ENCODE measurements at regions not wholly inside any gene's neighbourhood (a gene's known extent, or its start where the extent isn't known, plus 50 kb on each side); places are given as distances from the start of the nearest gene placed in this dataset.

DNA sequence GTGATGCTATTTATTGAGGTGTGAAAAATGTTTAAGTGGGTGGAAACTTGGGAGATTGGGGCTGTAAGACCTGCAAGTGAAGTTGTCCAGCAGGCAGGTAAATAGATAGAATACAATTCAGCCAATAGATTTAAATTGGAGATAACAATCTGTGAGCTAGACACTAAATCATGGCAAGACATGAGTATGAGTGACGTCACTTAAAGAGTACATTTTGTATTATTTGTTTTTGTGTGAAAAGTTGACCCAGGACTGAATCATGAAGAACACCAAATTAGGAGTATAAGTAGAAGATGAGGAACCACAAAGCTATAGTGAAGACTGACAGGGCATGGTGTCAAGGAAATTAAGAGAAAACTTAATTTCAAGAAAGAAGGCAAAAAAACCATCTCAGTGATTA, 249.1 kb upstream of the SEMA3C start:
- CTCF ChIA-PET, result interaction anchor here (1.5 kb wide), 1 partner anchor 27 kb away, joined by 3 read pairs; no protein-coding TSS in a partner anchor
- no TSS peak for BruUV-seq (replicated peaks)

DNA sequence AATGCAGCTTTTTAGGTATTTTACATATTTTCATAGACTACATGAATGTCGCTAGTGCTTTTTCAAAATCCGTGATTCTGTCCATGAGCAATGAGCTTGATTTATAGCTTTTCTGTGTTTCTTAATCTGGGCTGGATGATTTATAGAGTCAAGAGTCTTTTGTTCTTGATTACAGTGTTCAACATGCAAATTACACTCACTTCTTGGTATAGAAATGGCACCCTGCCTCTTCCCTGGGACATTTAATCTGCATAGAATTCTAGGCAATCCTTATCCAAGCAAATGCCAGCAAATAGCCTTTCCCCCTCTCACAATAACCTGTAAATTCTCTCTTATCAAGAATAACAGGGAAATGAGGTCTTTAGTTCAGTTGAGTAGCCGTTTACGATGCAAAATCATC, 246.2 kb upstream of the SEMA3C start:
- FAIRE-seq, result no peak
- no peaks in the 10 kb centered on the region for H3K79me2 ChIP-seq (ENCODE audit: control insufficient read depth, insufficient read depth, low read length)
- BruUV-seq (replicated peaks), result no TSS peak
- H2AFZ ChIP-seq (ENCODE audit: low read depth, low read length), result no peak overlapping the region
- intact Hi-C loops (cut with micrococcal nuclease), result no loop called here
- CTCF ChIA-PET, result no interaction called here
- POLR2A ChIA-PET, result no interaction called here
- H3K4me2 ChIP-seq (ENCODE audit: insufficient read depth, low read length), result no peak overlapping the region
- H3K9me3 ChIP-seq (replicated peaks; ENCODE audit: control insufficient read depth, insufficient read depth, low read length), result no peaks in the 10 kb centered on the region
- no peaks in the 10 kb centered on the region for H3K36me3 ChIP-seq (ENCODE audit: control insufficient read depth in 2 of 2, extremely low read depth in 1 of 2, insufficient read depth in 2 of 2, low read length in 2 of 2)
- DNase-seq (ENCODE audit: low read depth, low spot score), result no peak
- H3K4me1 ChIP-seq (ENCODE audit: control insufficient read depth, extremely low read depth, insufficient read depth, low read length), result no peaks in the 10 kb centered on the region
- H4K20me1 ChIP-seq (replicated peaks; ENCODE audit: control insufficient read depth, extremely low read depth, insufficient read depth, low read length), result no peaks in the 10 kb centered on the region
- no peaks in the 10 kb centered on the region for H3K9me1 ChIP-seq (replicated peaks; ENCODE audit: control insufficient read depth, extremely low read depth, insufficient read depth, low read length)
- H3K27me3 ChIP-seq (ENCODE audit: control insufficient read depth in 2 of 2, insufficient read depth in 2 of 2, low read length in 2 of 2), result no peaks in the 10 kb centered on the region
- H3K9ac ChIP-seq (replicated peaks; ENCODE audit: extremely low read depth, insufficient read depth, low read length), result no peak overlapping the region
- dilution Hi-C loops (cut with MboI; ENCODE audit: extremely low pct_ligation_motif_present, low sequenced_read_pairs), result no loop called here
- H3K4me3 ChIP-seq (replicated peaks in 1 of 3; ENCODE audit: insufficient read depth in 1 of 3, low read depth in 1 of 3, low read length in 3 of 3), result no peak overlapping the region
- H3K27ac ChIP-seq (ENCODE audit: insufficient read depth, low read depth, low read length), result no peak overlapping the region
- TF ChIP-seq FOS (IDR thresholded peaks at IDR 0.05; ENCODE audit: borderline replicate concordance, insufficient read depth, low read length) (no peak), EZH2 (IDR thresholded peaks at IDR 0.05; ENCODE audit: borderline replicate concordance, low read depth, low read length, severe bottlenecking) (no peak), POLR2AphosphoS5 (IDR thresholded peaks at IDR 0.05; ENCODE audit: insufficient read depth, low read depth, low read length) (no peak), MYC (IDR thresholded peaks at IDR 0.05; ENCODE audit: low read depth, low read length) (no peak), JUN (IDR thresholded peaks at IDR 0.05; ENCODE audit: borderline replicate concordance, insufficient read depth, insufficient read length, low read depth) (no peak), GATA2 (IDR thresholded peaks at IDR 0.05; ENCODE audit: insufficient read depth, insufficient read length, low read depth, low read length) (no peak), POLR2A (IDR thresholded peaks at IDR 0.05; ENCODE audit: low read depth, low read length) (no peak)
- TF ChIP-seq, protein P1, sequence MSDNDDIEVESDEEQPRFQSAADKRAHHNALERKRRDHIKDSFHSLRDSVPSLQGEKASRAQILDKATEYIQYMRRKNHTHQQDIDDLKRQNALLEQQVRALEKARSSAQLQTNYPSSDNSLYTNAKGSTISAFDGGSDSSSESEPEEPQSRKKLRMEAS (IDR thresholded peaks at IDR 0.05; ENCODE audit: insufficient read depth, insufficient read length), result no peak
- TF ChIP-seq, protein P2, sequence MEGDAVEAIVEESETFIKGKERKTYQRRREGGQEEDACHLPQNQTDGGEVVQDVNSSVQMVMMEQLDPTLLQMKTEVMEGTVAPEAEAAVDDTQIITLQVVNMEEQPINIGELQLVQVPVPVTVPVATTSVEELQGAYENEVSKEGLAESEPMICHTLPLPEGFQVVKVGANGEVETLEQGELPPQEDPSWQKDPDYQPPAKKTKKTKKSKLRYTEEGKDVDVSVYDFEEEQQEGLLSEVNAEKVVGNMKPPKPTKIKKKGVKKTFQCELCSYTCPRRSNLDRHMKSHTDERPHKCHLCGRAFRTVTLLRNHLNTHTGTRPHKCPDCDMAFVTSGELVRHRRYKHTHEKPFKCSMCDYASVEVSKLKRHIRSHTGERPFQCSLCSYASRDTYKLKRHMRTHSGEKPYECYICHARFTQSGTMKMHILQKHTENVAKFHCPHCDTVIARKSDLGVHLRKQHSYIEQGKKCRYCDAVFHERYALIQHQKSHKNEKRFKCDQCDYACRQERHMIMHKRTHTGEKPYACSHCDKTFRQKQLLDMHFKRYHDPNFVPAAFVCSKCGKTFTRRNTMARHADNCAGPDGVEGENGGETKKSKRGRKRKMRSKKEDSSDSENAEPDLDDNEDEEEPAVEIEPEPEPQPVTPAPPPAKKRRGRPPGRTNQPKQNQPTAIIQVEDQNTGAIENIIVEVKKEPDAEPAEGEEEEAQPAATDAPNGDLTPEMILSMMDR (IDR thresholded peaks at IDR 0.05; ENCODE audit: extremely low read depth in 1 of 2, insufficient read depth in 1 of 2, low read depth in 1 of 2, low read length in 2 of 2), result no peak

More for the DNA sequence above, 249.1 kb upstream of the SEMA3C start:
- DNase-seq (ENCODE audit: low read depth, low spot score) (no peak), FAIRE-seq (no peak)
- Histone ChIP-seq H3K9ac (replicated peaks; ENCODE audit: extremely low read depth, insufficient read depth, low read length) (no peak overlapping the region), H4K20me1 (replicated peaks; ENCODE audit: control insufficient read depth, extremely low read depth, insufficient read depth, low read length) (no peaks in the 10 kb centered on the region), H3K79me2 (ENCODE audit: control insufficient read depth, insufficient read depth, low read length) (no peaks in the 10 kb centered on the region), H3K9me3 (replicated peaks; ENCODE audit: control insufficient read depth, insufficient read depth, low read length) (no peaks in the 10 kb centered on the region), H3K4me1 (ENCODE audit: control insufficient read depth, extremely low read depth, insufficient read depth, low read length) (no peaks in the 10 kb centered on the region), H2AFZ (ENCODE audit: low read depth, low read length) (no peak overlapping the region), H3K9me1 (replicated peaks; ENCODE audit: control insufficient read depth, extremely low read depth, insufficient read depth, low read length) (no peaks in the 10 kb centered on the region), H3K27me3 (ENCODE audit: control insufficient read depth in 2 of 2, insufficient read depth in 2 of 2, low read length in 2 of 2) (no peaks in the 10 kb centered on the region), H3K36me3 (ENCODE audit: control insufficient read depth in 2 of 2, extremely low read depth in 1 of 2, insufficient read depth in 2 of 2, low read length in 2 of 2) (no peaks in the 10 kb centered on the region), H3K4me3 (replicated peaks in 1 of 3; ENCODE audit: insufficient read depth in 1 of 3, low read depth in 1 of 3, low read length in 3 of 3) (no peak overlapping the region), H3K4me2 (ENCODE audit: insufficient read depth, low read length) (no peak overlapping the region), H3K27ac (ENCODE audit: insufficient read depth, low read depth, low read length) (no peak overlapping the region)
- intact Hi-C loops (cut with micrococcal nuclease), result no loop called here
- dilution Hi-C loops (cut with MboI; ENCODE audit: extremely low pct_ligation_motif_present, low sequenced_read_pairs), result no loop called here
- no peak for TF ChIP-seq POLR2A (IDR thresholded peaks at IDR 0.05; ENCODE audit: low read depth, low read length)
- no peak for TF ChIP-seq EZH2 (IDR thresholded peaks at IDR 0.05; ENCODE audit: borderline replicate concordance, low read depth, low read length, severe bottlenecking)
- no peak for TF ChIP-seq FOS (IDR thresholded peaks at IDR 0.05; ENCODE audit: borderline replicate concordance, insufficient read depth, low read length)
- TF ChIP-seq JUN (IDR thresholded peaks at IDR 0.05; ENCODE audit: borderline replicate concordance, insufficient read depth, insufficient read length, low read depth), result no peak
- TF ChIP-seq, protein P2 (IDR thresholded peaks at IDR 0.05; ENCODE audit: extremely low read depth in 1 of 2, insufficient read depth in 1 of 2, low read depth in 1 of 2, low read length in 2 of 2), result no peak
- no peak for TF ChIP-seq POLR2AphosphoS5 (IDR thresholded peaks at IDR 0.05; ENCODE audit: insufficient read depth, low read depth, low read length)
- TF ChIP-seq MYC (IDR thresholded peaks at IDR 0.05; ENCODE audit: low read depth, low read length), result no peak
- TF ChIP-seq GATA2 (IDR thresholded peaks at IDR 0.05; ENCODE audit: insufficient read depth, insufficient read length, low read depth, low read length), result no peak
- POLR2A ChIA-PET, result no interaction called here
